ENCODE measurements at regions not wholly inside any gene's neighbourhood (a gene's known extent, or its start where the extent isn't known, plus 50 kb on each side); places are given as distances from the start of the nearest gene placed in this dataset.

- H3K27ac Mint-ChIP-seq (ENCODE audit: low read depth): no peak overlapping the region
- no peak overlapping the region for H3K4me3 Mint-ChIP-seq
- H3K36me3 Mint-ChIP-seq (ENCODE audit: insufficient read depth): no peaks in the 10 kb centered on the region
- DNase-seq (ENCODE audit: low spot score in 2 of 2) (no peak), ATAC-seq (replicated peaks; ENCODE audit: extremely low read depth, poor library complexity, severe bottlenecking) (no peak)
- no peaks in the 10 kb centered on the region for H3K27me3 Mint-ChIP-seq
- no peaks in the 10 kb centered on the region for H3K4me1 Mint-ChIP-seq
- no peaks in the 10 kb centered on the region for H3K9me3 Mint-ChIP-seq
Observed at GRCh38 chr10:36068542-36068941, 426.4 kb upstream of the FZD8 start.

- ATAC-seq (replicated peaks; ENCODE audit: extremely low read depth, poor library complexity, severe bottlenecking) (no peak), DNase-seq (ENCODE audit: low spot score in 2 of 2) (no peak)
- no peaks in the 10 kb centered on the region for H3K27me3 Mint-ChIP-seq
- H3K4me3 Mint-ChIP-seq: no peak overlapping the region
- H3K27ac Mint-ChIP-seq (ENCODE audit: low read depth): no peak overlapping the region
- no peaks in the 10 kb centered on the region for H3K36me3 Mint-ChIP-seq (ENCODE audit: insufficient read depth)
- H3K9me3 Mint-ChIP-seq: peaks cover 4% of the 10 kb centered on the region
- H3K4me1 Mint-ChIP-seq: no peaks in the 10 kb centered on the region
Observed at GRCh38 chr10:36067748-36068147, 425.7 kb upstream of the FZD8 start.

- no peaks in the 10 kb centered on the region for H3K36me3 Mint-ChIP-seq (ENCODE audit: insufficient read depth)
- no peak overlapping the region for H3K27ac Mint-ChIP-seq (ENCODE audit: low read depth)
- peaks cover 6% of the 10 kb centered on the region for H3K9me3 Mint-ChIP-seq
- H3K4me1 Mint-ChIP-seq: no peaks in the 10 kb centered on the region
- no peak overlapping the region for H3K4me3 Mint-ChIP-seq
- DNase-seq (ENCODE audit: low spot score in 2 of 2): no peak
- ATAC-seq (replicated peaks; ENCODE audit: extremely low read depth, poor library complexity, severe bottlenecking): no peak
- no peaks in the 10 kb centered on the region for H3K27me3 Mint-ChIP-seq
Observed at GRCh38 chr10:36066850-36067249, 424.8 kb upstream of the FZD8 start.

GRCh38 chr10:36066102-36066501, 424.0 kb upstream of the FZD8 start:
- Mint-ChIP-seq H3K36me3 (ENCODE audit: insufficient read depth) (no peaks in the 10 kb centered on the region), H3K27me3 (no peaks in the 10 kb centered on the region), H3K4me3 (no peak overlapping the region), H3K27ac (ENCODE audit: low read depth) (no peak overlapping the region), H3K9me3 (peaks cover 6% of the 10 kb centered on the region), H3K4me1 (no peaks in the 10 kb centered on the region)
- DNase-seq (ENCODE audit: low spot score in 2 of 2) (no peak), ATAC-seq (replicated peaks; ENCODE audit: extremely low read depth, poor library complexity, severe bottlenecking) (no peak)

GRCh38 chr10:36063396-36063795, 421.3 kb upstream of the FZD8 start:
- DNase-seq (ENCODE audit: low spot score in 2 of 2) (no peak), ATAC-seq (replicated peaks; ENCODE audit: extremely low read depth, poor library complexity, severe bottlenecking) (no peak)
- H3K27me3 Mint-ChIP-seq: no peaks in the 10 kb centered on the region
- H3K27ac Mint-ChIP-seq (ENCODE audit: low read depth): no peak overlapping the region
- no peak overlapping the region for H3K4me3 Mint-ChIP-seq
- no peaks in the 10 kb centered on the region for H3K4me1 Mint-ChIP-seq
- H3K9me3 Mint-ChIP-seq: peaks cover 9% of the 10 kb centered on the region
- no peaks in the 10 kb centered on the region for H3K36me3 Mint-ChIP-seq (ENCODE audit: insufficient read depth)

GRCh38 chr10:36057731-36058130, 415.6 kb upstream of the FZD8 start:
- DNase-seq (ENCODE audit: low spot score in 2 of 2) (no peak), ATAC-seq (replicated peaks; ENCODE audit: extremely low read depth, poor library complexity, severe bottlenecking) (no peak)
- no peak overlapping the region for H3K27ac Mint-ChIP-seq (ENCODE audit: low read depth)
- H3K4me3 Mint-ChIP-seq: no peak overlapping the region
- H3K9me3 Mint-ChIP-seq: peaks cover 6% of the 10 kb centered on the region
- H3K27me3 Mint-ChIP-seq: no peaks in the 10 kb centered on the region
- H3K36me3 Mint-ChIP-seq (ENCODE audit: insufficient read depth): no peaks in the 10 kb centered on the region
- H3K4me1 Mint-ChIP-seq: no peaks in the 10 kb centered on the region

- DNase-seq (ENCODE audit: low spot score in 2 of 2) (no peak), ATAC-seq (replicated peaks; ENCODE audit: extremely low read depth, poor library complexity, severe bottlenecking) (no peak)
- Mint-ChIP-seq H3K4me1 (no peaks in the 10 kb centered on the region), H3K36me3 (ENCODE audit: insufficient read depth) (no peaks in the 10 kb centered on the region), H3K27ac (ENCODE audit: low read depth) (no peak overlapping the region), H3K9me3 (peaks cover 4% of the 10 kb centered on the region), H3K4me3 (no peak overlapping the region), H3K27me3 (no peaks in the 10 kb centered on the region)
Observed at GRCh38 chr10:36057180-36057579, 415.1 kb upstream of the FZD8 start.

- ATAC-seq (replicated peaks; ENCODE audit: extremely low read depth, poor library complexity, severe bottlenecking): no peak
- H3K4me1 Mint-ChIP-seq: no peaks in the 10 kb centered on the region
- no peak overlapping the region for H3K27ac Mint-ChIP-seq (ENCODE audit: low read depth)
- no peak overlapping the region for H3K4me3 Mint-ChIP-seq
- no peaks in the 10 kb centered on the region for H3K27me3 Mint-ChIP-seq
- DNase-seq (ENCODE audit: low spot score in 2 of 2): no peak
- no peaks in the 10 kb centered on the region for H3K36me3 Mint-ChIP-seq (ENCODE audit: insufficient read depth)
- H3K9me3 Mint-ChIP-seq: no peaks in the 10 kb centered on the region
Observed at GRCh38 chr10:36053775-36054174, 411.7 kb upstream of the FZD8 start.

GRCh38 chr10:36053271-36053670, 411.2 kb upstream of the FZD8 start:
- H3K4me3 Mint-ChIP-seq: no peak overlapping the region
- ATAC-seq (replicated peaks; ENCODE audit: extremely low read depth, poor library complexity, severe bottlenecking) (no peak), DNase-seq (ENCODE audit: low spot score in 2 of 2) (no peak)
- no peaks in the 10 kb centered on the region for H3K36me3 Mint-ChIP-seq (ENCODE audit: insufficient read depth)
- no peak overlapping the region for H3K27ac Mint-ChIP-seq (ENCODE audit: low read depth)
- H3K27me3 Mint-ChIP-seq: no peaks in the 10 kb centered on the region
- H3K4me1 Mint-ChIP-seq: no peaks in the 10 kb centered on the region
- no peaks in the 10 kb centered on the region for H3K9me3 Mint-ChIP-seq

GRCh38 chr10:36051500-36051991, 409.4 kb upstream of the FZD8 start:
- DNase-seq (ENCODE audit: low spot score in 2 of 2) (no peak), ATAC-seq (replicated peaks; ENCODE audit: extremely low read depth, poor library complexity, severe bottlenecking) (no peak)
- H3K9me3 Mint-ChIP-seq: no peaks in the 10 kb centered on the region
- no peaks in the 10 kb centered on the region for H3K4me1 Mint-ChIP-seq
- no peaks in the 10 kb centered on the region for H3K27me3 Mint-ChIP-seq
- peaks cover 3% of the 10 kb centered on the region for H3K36me3 Mint-ChIP-seq (ENCODE audit: insufficient read depth)
- no peak overlapping the region for H3K27ac Mint-ChIP-seq (ENCODE audit: low read depth)
- no peak overlapping the region for H3K4me3 Mint-ChIP-seq

GRCh38 chr10:36050763-36051499, 408.8 kb upstream of the FZD8 start:
- no peak for DNase-seq (ENCODE audit: low spot score in 2 of 2)
- no peak for ATAC-seq (replicated peaks; ENCODE audit: extremely low read depth, poor library complexity, severe bottlenecking)
- H3K27me3 Mint-ChIP-seq: no peaks in the 10 kb centered on the region
- H3K4me3 Mint-ChIP-seq: no peak overlapping the region
- no peaks in the 10 kb centered on the region for H3K4me1 Mint-ChIP-seq
- peaks cover 3% of the 10 kb centered on the region for H3K36me3 Mint-ChIP-seq (ENCODE audit: insufficient read depth)
- H3K27ac Mint-ChIP-seq (ENCODE audit: low read depth): no peak overlapping the region
- no peaks in the 10 kb centered on the region for H3K9me3 Mint-ChIP-seq

- H3K27ac Mint-ChIP-seq (ENCODE audit: low read depth): no peak overlapping the region
- DNase-seq (ENCODE audit: low spot score in 2 of 2) (no peak), ATAC-seq (replicated peaks; ENCODE audit: extremely low read depth, poor library complexity, severe bottlenecking) (no peak)
- H3K36me3 Mint-ChIP-seq (ENCODE audit: insufficient read depth): peaks cover 3% of the 10 kb centered on the region
- peaks cover 2% of the 10 kb centered on the region for H3K9me3 Mint-ChIP-seq
- no peak overlapping the region for H3K4me3 Mint-ChIP-seq
- no peaks in the 10 kb centered on the region for H3K27me3 Mint-ChIP-seq
- H3K4me1 Mint-ChIP-seq: no peaks in the 10 kb centered on the region
Observed at GRCh38 chr10:36048780-36049179, 406.7 kb upstream of the FZD8 start.

GRCh38 chr10:36048236-36048635, 406.1 kb upstream of the FZD8 start:
- H3K36me3 Mint-ChIP-seq (ENCODE audit: insufficient read depth): peaks cover 3% of the 10 kb centered on the region
- H3K9me3 Mint-ChIP-seq: peaks cover 6% of the 10 kb centered on the region
- no peak overlapping the region for H3K4me3 Mint-ChIP-seq
- H3K27ac Mint-ChIP-seq (ENCODE audit: low read depth): no peak overlapping the region
- DNase-seq (ENCODE audit: low spot score in 2 of 2) (no peak), ATAC-seq (replicated peaks; ENCODE audit: extremely low read depth, poor library complexity, severe bottlenecking) (no peak)
- no peaks in the 10 kb centered on the region for H3K4me1 Mint-ChIP-seq
- H3K27me3 Mint-ChIP-seq: no peaks in the 10 kb centered on the region
